H1 (cell line): ENCODE measurements at regions not wholly inside any gene's neighbourhood (a gene's known extent, or its start where the extent isn't known, plus 50 kb on each side); places are given as distances from the start of the nearest gene placed in this dataset.

Source experiments
- ATF3 ChIP-seq: IDR thresholded peaks from 2 replicates; pipeline ENCODE4 v1.6.1; 2011; ENCODE audit warnings: low read depth, mild to moderate bottlenecking, low read length; ENCODE audit not compliant: insufficient read depth
- POLR2A ChIP-seq, 2 experiments: IDR thresholded peaks; 1 replicate in 1 of 2; 2 replicates in 1 of 2; pipeline ENCODE4 v1.6.1; 2011; ENCODE audit warnings: low read depth in 2 of 2, low read length in 2 of 2, mild to moderate bottlenecking in 2 of 2; ENCODE audit errors: control extremely low read depth in 1 of 2
- RFX5 ChIP-seq: IDR thresholded peaks from 2 replicates; pipeline ENCODE4 v1.6.1; 2011; ENCODE audit warnings: low read depth, low read length, improper control_type of control experiment, borderline replicate concordance
- TEAD4 ChIP-seq: IDR thresholded peaks from 2 replicates; pipeline ENCODE4 v1.6.1; 2012; ENCODE audit warnings: low read depth, low read length, inconsistent platforms, mixed read lengths

GRCh38 chr1:87759421-87760087 is 430.9 kb downstream of the LMO4 start:
- TF ChIP-seq TEAD4 (no peak), ATF3 (no peak), RFX5 (no peak), POLR2A (IDR thresholded peaks at IDR 0.05; ENCODE audit: control extremely low read depth in 1 of 2, low read depth in 2 of 2, low read length in 2 of 2) (no peak)
